ENCODE measurements at regions not wholly inside any gene's neighbourhood (a gene's known extent, or its start where the extent isn't known, plus 50 kb on each side); places are given as distances from the start of the nearest gene placed in this dataset.

GRCh38 chr1:165999826-166000225, 167.0 kb downstream of the FAM78B start:
- no peak for DNase-seq (ENCODE audit: low read depth)
- H3K4me3 ChIP-seq (ENCODE audit: low read length) = no peak overlapping the region
- TF ChIP-seq CTCF (IDR thresholded peaks at IDR 0.05; ENCODE audit: insufficient read depth, low read depth, low read length, missing control alignments) = no peak

- no peak for DNase-seq (ENCODE audit: low read depth)
- no peak overlapping the region for H3K4me3 ChIP-seq (ENCODE audit: low read length)
- no peak for TF ChIP-seq CTCF (IDR thresholded peaks at IDR 0.05; ENCODE audit: insufficient read depth, low read depth, low read length, missing control alignments)
Observed at GRCh38 chr1:166007176-166007575, 159.6 kb downstream of the FAM78B start.

- no peak for TF ChIP-seq CTCF (IDR thresholded peaks at IDR 0.05; ENCODE audit: insufficient read depth, low read depth, low read length, missing control alignments)
- DNase-seq (ENCODE audit: low read depth) = no peak
Observed at GRCh38 chr1:166013232-166013631, 153.6 kb downstream of the FAM78B start.

GRCh38 chr1:166017395-166017794, 149.4 kb downstream of the FAM78B start:
- DNase-seq (ENCODE audit: low read depth) = no peak
- H3K4me3 ChIP-seq (ENCODE audit: low read length) = no peak overlapping the region
- no peak for TF ChIP-seq CTCF (IDR thresholded peaks at IDR 0.05; ENCODE audit: insufficient read depth, low read depth, low read length, missing control alignments)

More at GRCh38 chr1:166013232-166013631, 153.6 kb downstream of the FAM78B start:
- H3K4me3 ChIP-seq (ENCODE audit: low read length) = no peak overlapping the region

All from epithelial cell of esophagus (primary cell).